NCI-H2227 (cell line): ENCODE measurements at regions not wholly inside any gene's neighbourhood (a gene's known extent, or its start where the extent isn't known, plus 50 kb on each side); places are given as distances from the start of the nearest gene placed in this dataset.

Source experiments
- DNase-seq: peaks from one replicate; lab custom pipeline; 2025; ENCODE audit not compliant: unreplicated experiment; lab: John Stamatoyannopoulos, UW

GRCh38 chr4:54359919-54360650 lies 131.0 kb downstream of the PDGFRA start:
- no peak for DNase-seq

- DNase-seq, result no peak
These were observed 133.9 kb downstream of the PDGFRA start for GRCh38 chr4:54363037-54363436.

- DNase-seq, result no peak
These were observed 136.6 kb downstream of the PDGFRA start for GRCh38 chr4:54365691-54366090.

GRCh38 chr4:54367059-54367458 lies 138.0 kb downstream of the PDGFRA start:
- DNase-seq, result no peak

GRCh38 chr4:54368281-54369265 lies 139.5 kb downstream of the PDGFRA start:
- no peak for DNase-seq

GRCh38 chr4:54371173-54371572 lies 142.1 kb downstream of the PDGFRA start:
- no peak for DNase-seq

GRCh38 chr4:54372951-54373350 lies 143.9 kb downstream of the PDGFRA start:
- DNase-seq, result no peak

- peak; percentile 15 for DNase-seq
These were observed 144.7 kb downstream of the PDGFRA start for GRCh38 chr4:54373718-54374210.

GRCh38 chr4:54378461-54378860 lies 149.4 kb downstream of the PDGFRA start:
- no peak for DNase-seq

- DNase-seq, result no peak
These were observed 155.1 kb downstream of the PDGFRA start for GRCh38 chr4:54384152-54384551.

GRCh38 chr4:54384563-54384962 lies 155.5 kb downstream of the PDGFRA start:
- DNase-seq, result no peak

- DNase-seq, result no peak
These were observed 157.1 kb downstream of the PDGFRA start for GRCh38 chr4:54386042-54386669.

- DNase-seq, result no peak
These were observed 157.6 kb downstream of the PDGFRA start for GRCh38 chr4:54386693-54387092.

GRCh38 chr4:54390670-54391069 lies 161.6 kb downstream of the PDGFRA start:
- DNase-seq, result no peak

GRCh38 chr4:54391104-54391503 lies 162.0 kb downstream of the PDGFRA start:
- DNase-seq, result no peak

- DNase-seq, result no peak
These were observed 163.4 kb downstream of the PDGFRA start for GRCh38 chr4:54392479-54392878.

- DNase-seq, result no peak
These were observed 164.2 kb downstream of the PDGFRA start for GRCh38 chr4:54393243-54393642.

- no peak for DNase-seq
These were observed 166.0 kb downstream of the PDGFRA start for GRCh38 chr4:54395013-54395527.

GRCh38 chr4:54400188-54400587 lies 171.1 kb downstream of the PDGFRA start:
- DNase-seq, result no peak

- DNase-seq, result peak; percentile 64
These were observed 171.7 kb downstream of the PDGFRA start for GRCh38 chr4:54400802-54401201.

- DNase-seq, result no peak
These were observed 173.9 kb downstream of the PDGFRA start for GRCh38 chr4:54402880-54403480.
